OCI-LY3 (cell line): ENCODE measurements at regions not wholly inside any gene's neighbourhood (a gene's known extent, or its start where the extent isn't known, plus 50 kb on each side); places are given as distances from the start of the nearest gene placed in this dataset.

ENCODE experiments used
- H2AFZ ChIP-seq: fragments of 200-600, 300-600 bp; shearing (Covaris generic); 2 replicates; pipeline ENCODE4 v1.6.0; 2014; ENCODE audit warnings: antibody characterized with exemption, low read depth, low read length
- H3K27ac ChIP-seq: fragments of 200-600, 300-600 bp; sonication (generic); 2 replicates; pipeline ENCODE4 v1.5.1; 2014; ENCODE audit warnings: mild to moderate bottlenecking, low read length, moderate library complexity, mixed read lengths
- H3K27me3 ChIP-seq: fragments of 200-600, 300-600 bp; sonication (generic); 2 replicates; pipeline ENCODE4 v1.6.1; 2014; ENCODE audit warnings: low read depth, low read length, mixed read lengths
- H3K36me3 ChIP-seq: fragments of 200-600, 300-600 bp; sonication (generic); replicated peaks from 2 replicates; pipeline ENCODE3; 2014; ENCODE audit warnings: low read depth, low read length, mixed read lengths
- H3K4me1 ChIP-seq: fragments of 300-600, 200-600 bp; sonication (generic); 2 replicates; pipeline ENCODE4 v1.6.1; 2014; ENCODE audit warnings: low read length, mixed read lengths
- H3K4me2 ChIP-seq: fragments of 200-600, 300-600 bp; sonication (generic); 2 replicates; pipeline ENCODE4 v1.6.1; 2014; ENCODE audit warnings: low read length, mixed read lengths
- H3K4me3 ChIP-seq: fragments of 300-600, 200-600 bp; sonication (generic); 2 replicates; pipeline ENCODE4 v1.5.1; 2014; ENCODE audit warnings: antibody characterized with exemption, mild to moderate bottlenecking, low read length, moderate library complexity
- H3K79me2 ChIP-seq: fragments of 300-600, 200-600 bp; shearing (Covaris generic); 2 replicates; pipeline ENCODE4 v1.6.1; 2014; ENCODE audit warnings: mild to moderate bottlenecking, low read length, mixed read lengths
- H3K9ac ChIP-seq: fragments of 300-600, 200-600 bp; shearing (Covaris generic); 2 replicates; pipeline ENCODE4 v1.6.0; 2014; ENCODE audit warnings: mild to moderate bottlenecking, low read length, moderate library complexity
- H3K9me3 ChIP-seq: fragments of 200-600, 300-600 bp; shearing (Covaris generic); 2 replicates; pipeline ENCODE4 v1.6.1; 2014; ENCODE audit warnings: low read length, mixed read lengths; ENCODE audit not compliant: insufficient read depth
- H4K20me1 ChIP-seq: fragments of 200-600, 300-600 bp; sonication (generic); 2 replicates; pipeline ENCODE4 v1.6.1; 2016; ENCODE audit warnings: low read length, mixed read lengths; ENCODE audit not compliant: insufficient read depth
- CTCF ChIP-seq: fragments of 200-600, 300-600 bp; sonication (generic); IDR thresholded peaks from 2 replicates; pipeline ENCODE4 v1.5.1; 2014; ENCODE audit warnings: antibody characterized with exemption, low read length, low read depth
- EZH2phosphoT487 ChIP-seq: fragments of 200-600 bp; shearing (Covaris generic); IDR thresholded peaks from 2 replicates; pipeline ENCODE4 v1.6.1; 2018; ENCODE audit warnings: antibody characterized with exemption, mixed run types, low read depth

- Histone ChIP-seq H3K4me1 (peaks cover 12% of the 10 kb centered on the region), H3K79me2 (no peaks in the 10 kb centered on the region), H3K9ac (no peak overlapping the region)
These were observed 95.1 kb downstream of the CD83 start for GRCh38 chr6:14212632-14213031.

GRCh38 chr6:14216946-14217684, 99.5 kb downstream of the CD83 start:
- TF ChIP-seq CTCF (no peak), EZH2phosphoT487 (no peak)
- Histone ChIP-seq H4K20me1 (no peaks in the 10 kb centered on the region), H3K27ac (no peak overlapping the region), H3K4me2 (no peak overlapping the region), H2AFZ (no peak overlapping the region), H3K9ac (no peak overlapping the region), H3K27me3 (no peaks in the 10 kb centered on the region), H3K9me3 (no peaks in the 10 kb centered on the region), H3K79me2 (no peaks in the 10 kb centered on the region), H3K4me1 (peaks cover 3% of the 10 kb centered on the region; the same call in 1 of the 2 replicates), H3K4me3 (no peak overlapping the region), H3K36me3 (peaks cover 13% of the 10 kb centered on the region)

More at GRCh38 chr6:14212632-14213031, 95.1 kb downstream of the CD83 start:
- Histone ChIP-seq H4K20me1 (no peaks in the 10 kb centered on the region), H2AFZ (no peak overlapping the region), H3K27me3 (no peaks in the 10 kb centered on the region), H3K4me3 (no peak overlapping the region), H3K27ac (no peak overlapping the region), H3K9me3 (no peaks in the 10 kb centered on the region), H3K4me2 (no peak overlapping the region), H3K36me3 (peaks cover 12% of the 10 kb centered on the region)
- no peak for TF ChIP-seq CTCF
- TF ChIP-seq EZH2phosphoT487: no peak

- Histone ChIP-seq H3K27me3 (no peaks in the 10 kb centered on the region), H3K36me3 (peaks cover 7% of the 10 kb centered on the region), H3K9me3 (no peaks in the 10 kb centered on the region), H4K20me1 (no peaks in the 10 kb centered on the region), H3K4me3 (no peak overlapping the region), H2AFZ (no peak overlapping the region), H3K4me1 (peaks cover 3% of the 10 kb centered on the region; the same call in 1 of the 2 replicates), H3K27ac (no peak overlapping the region), H3K79me2 (no peaks in the 10 kb centered on the region), H3K9ac (no peak overlapping the region), H3K4me2 (no peak overlapping the region)
- TF ChIP-seq EZH2phosphoT487: no peak
- no peak for TF ChIP-seq CTCF
These were observed 100.4 kb downstream of the CD83 start for GRCh38 chr6:14217728-14218518.

- Histone ChIP-seq H3K27ac (no peak overlapping the region), H3K4me3 (no peak overlapping the region), H2AFZ (no peak overlapping the region), H3K36me3 (peaks cover 5% of the 10 kb centered on the region), H3K4me2 (no peak overlapping the region), H3K79me2 (no peaks in the 10 kb centered on the region), H3K27me3 (no peaks in the 10 kb centered on the region), H3K9me3 (no peaks in the 10 kb centered on the region), H3K4me1 (peaks cover 3% of the 10 kb centered on the region; the same call in 1 of the 2 replicates), H4K20me1 (no peaks in the 10 kb centered on the region), H3K9ac (no peak overlapping the region)
- TF ChIP-seq CTCF (no peak), EZH2phosphoT487 (no peak)
These were observed 100.9 kb downstream of the CD83 start for GRCh38 chr6:14218519-14218800.
